Hepatocyte (in vitro differentiated cells): ENCODE measurements at regions not wholly inside any gene's neighbourhood (a gene's known extent, or its start where the extent isn't known, plus 50 kb on each side); places are given as distances from the start of the nearest gene placed in this dataset.
"Not testable (repeated sequence)": the region's sequence is repeated elsewhere in the genome, so short reads cannot be mapped to it uniquely, and the experiment has no call there.

Source experiments
- DNase-seq: peaks from one replicate; pipeline ENCODE4 v3.0.0-alpha.2; 2016; ENCODE audit warnings: low spot score
- H2AFZ ChIP-seq: fragments of 200-600 bp; sonication (generic); 2 replicates; pipeline ENCODE4 v1.6.0; 2016; ENCODE audit warnings: antibody characterized with exemption, mild to moderate bottlenecking
- H3K27ac ChIP-seq: fragments of 200-600 bp; sonication (generic); 2 replicates; pipeline ENCODE4 v1.5.1; 2016; ENCODE audit warnings: mild to moderate bottlenecking
- H3K27me3 ChIP-seq: fragments of 200-600 bp; sonication (generic); 2 replicates; pipeline ENCODE4 v1.6.1; 2016
- H3K36me3 ChIP-seq: fragments of 200-600 bp; sonication (generic); replicated peaks from 2 replicates; pipeline ENCODE4 v1.5.1; 2016; ENCODE audit warnings: low read depth; ENCODE audit not compliant: insufficient read depth
- H3K4me1 ChIP-seq: fragments of 200-600 bp; sonication (generic); 2 replicates; pipeline ENCODE4 v1.5.1; 2016; ENCODE audit warnings: mild to moderate bottlenecking, moderate library complexity; ENCODE audit not compliant: insufficient read depth
- H3K4me2 ChIP-seq: fragments of 200-600 bp; sonication (generic); 2 replicates; pipeline ENCODE4 v1.6.0; 2016
- H3K4me3 ChIP-seq: fragments of 200-600 bp; sonication (generic); 2 replicates; pipeline ENCODE4 v1.5.1; 2016; ENCODE audit warnings: mild to moderate bottlenecking
- H3K79me2 ChIP-seq: fragments of 200-600 bp; sonication (generic); 2 replicates; pipeline ENCODE4 v1.6.0; 2017; ENCODE audit warnings: mild to moderate bottlenecking
- H3K9me2 ChIP-seq: fragments of 200-600 bp; sonication (generic); replicated peaks from 2 replicates; pipeline ENCODE4 v1.6.0; 2017; ENCODE audit warnings: mild to moderate bottlenecking; ENCODE audit not compliant: insufficient read depth
- H3K9me3 ChIP-seq: fragments of 200-600 bp; sonication (generic); 2 replicates; pipeline ENCODE4 v1.5.1; 2016; ENCODE audit warnings: low read depth, mild to moderate bottlenecking
- H4K20me1 ChIP-seq: fragments of 200-600 bp; sonication (generic); 2 replicates; pipeline ENCODE4 v1.6.0; 2016; ENCODE audit warnings: mild to moderate bottlenecking; ENCODE audit not compliant: insufficient read depth, poor library complexity, severe bottlenecking
- CTCF ChIP-seq: fragments of 200-600 bp; sonication (generic); IDR thresholded peaks from 2 replicates; pipeline ENCODE4 v1.5.1; 2016; ENCODE audit warnings: antibody characterized with exemption, mild to moderate bottlenecking; ENCODE audit not compliant: poor library complexity
- EZH2 ChIP-seq: fragments of 200-600 bp; sonication (generic); IDR thresholded peaks from 2 replicates; pipeline ENCODE4 v1.6.1; 2016; ENCODE audit warnings: antibody characterized with exemption, mild to moderate bottlenecking, borderline replicate concordance
- EZH2phosphoT487 ChIP-seq: fragments of 200-600 bp; sonication (generic); IDR thresholded peaks from one replicate; pipeline ENCODE4 v1.6.1; 2018; ENCODE audit warnings: antibody characterized with exemption, mild to moderate bottlenecking, low read depth, moderate library complexity; ENCODE audit not compliant: unreplicated experiment, severe bottlenecking
- WGBS: methylation state at CpG from one replicate; pipeline ENCODE4 v1.1.6; 2016; ENCODE audit warnings: low lambda C conversion rate; ENCODE audit errors: missing lambda C conversion rate; 5-methylcytosine and 5-hydroxymethylcytosine counted together

- no peak for DNase-seq
- WGBS: 50% methylated on average over 1 of the region's 1 CpG
- Histone ChIP-seq H3K27ac (no peak overlapping the region), H3K36me3 (no peaks in the 10 kb centered on the region), H3K4me3 (no peak overlapping the region), H3K79me2 (no peaks in the 10 kb centered on the region), H4K20me1 (no peaks in the 10 kb centered on the region), H3K27me3 (no peaks in the 10 kb centered on the region), H3K4me2 (no peak overlapping the region), H3K4me1 (no peaks in the 10 kb centered on the region), H3K9me2 (no peaks in the 10 kb centered on the region), H2AFZ (no peak overlapping the region), H3K9me3 (peaks cover 7% of the 10 kb centered on the region)
- TF ChIP-seq CTCF (no peak), EZH2 (no peak), EZH2phosphoT487 (no peak)
Measured at GRCh38 chr3:26141296-26141695, 351.4 kb downstream of the OXSM start.

DNA sequence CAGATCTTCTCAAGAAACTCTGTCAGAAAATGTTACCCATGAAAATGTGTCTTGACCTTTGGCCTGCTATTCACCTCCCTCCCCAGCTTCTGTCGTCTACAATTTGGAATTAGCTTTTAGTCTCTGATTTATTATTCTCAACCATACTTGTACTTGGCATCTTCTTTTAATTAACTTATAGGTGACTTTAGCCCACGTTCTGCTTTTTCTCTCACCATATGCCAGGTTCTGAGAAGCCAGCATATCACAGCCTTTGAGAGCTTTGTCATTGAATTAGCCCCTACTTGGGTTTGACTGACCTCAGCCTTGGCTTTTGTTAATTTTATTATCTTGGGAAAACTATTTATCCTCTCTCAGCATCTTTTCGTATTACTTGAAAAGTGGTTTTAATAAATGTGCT is 355.9 kb downstream of the OXSM start:
- H3K4me1 ChIP-seq: no peaks in the 10 kb centered on the region
- H3K4me2 ChIP-seq: no peak overlapping the region
- H3K4me3 ChIP-seq: no peak overlapping the region
- no peaks in the 10 kb centered on the region for H4K20me1 ChIP-seq
- no peak overlapping the region for H2AFZ ChIP-seq
- no peak for DNase-seq
- no peaks in the 10 kb centered on the region for H3K79me2 ChIP-seq
- 68% methylated on average over 3 of the region's 3 CpGs for WGBS
- no peaks in the 10 kb centered on the region for H3K36me3 ChIP-seq
- TF ChIP-seq CTCF (no peak), EZH2phosphoT487 (no peak), EZH2 (no peak)
- H3K9me3 ChIP-seq: no peaks in the 10 kb centered on the region
- H3K27me3 ChIP-seq: no peaks in the 10 kb centered on the region
- H3K9me2 ChIP-seq: no peaks in the 10 kb centered on the region
- no peak overlapping the region for H3K27ac ChIP-seq

DNA sequence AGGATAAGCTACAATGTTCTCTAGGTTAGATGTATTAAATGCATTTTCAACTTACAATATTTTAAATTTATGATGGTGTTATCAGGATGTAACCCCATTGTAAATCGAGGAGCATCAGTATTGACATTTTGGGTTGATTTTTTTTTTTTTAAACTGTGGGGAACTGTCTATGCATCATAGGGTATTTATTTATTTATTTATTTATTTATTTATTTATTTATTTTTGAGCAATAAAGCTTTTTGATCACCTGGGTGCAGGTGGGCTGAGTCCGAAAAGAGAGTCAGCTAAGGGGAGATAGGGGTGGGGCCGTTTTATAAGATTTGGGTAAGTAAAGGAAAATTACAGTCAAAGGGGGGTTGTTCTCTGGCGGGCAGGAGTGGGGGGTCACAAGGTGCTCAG is 367.5 kb downstream of the OXSM start:
- H3K4me1 ChIP-seq, H3K27me3 ChIP-seq, H3K27ac ChIP-seq, H3K9me3 ChIP-seq, H3K36me3 ChIP-seq, H4K20me1 ChIP-seq, H3K4me3 ChIP-seq, H3K9me2 ChIP-seq, DNase-seq, H3K79me2 ChIP-seq, H3K4me2 ChIP-seq, H2AFZ ChIP-seq: not testable (repeated sequence)
- WGBS: 96% methylated on average over 4 of the region's 4 CpGs

GRCh38 chr3:26171006-26171405 is 381.1 kb downstream of the OXSM start:
- H3K4me2 ChIP-seq: no peak overlapping the region
- no peak overlapping the region for H3K4me3 ChIP-seq
- no peak overlapping the region for H2AFZ ChIP-seq
- H3K9me3 ChIP-seq: peaks cover 4% of the 10 kb centered on the region
- H4K20me1 ChIP-seq: no peaks in the 10 kb centered on the region
- H3K4me1 ChIP-seq: no peaks in the 10 kb centered on the region
- no peaks in the 10 kb centered on the region for H3K9me2 ChIP-seq
- no peak for TF ChIP-seq CTCF
- no peak for TF ChIP-seq EZH2phosphoT487
- no peak for TF ChIP-seq EZH2
- no peak overlapping the region for H3K27ac ChIP-seq
- no peak for DNase-seq
- no peaks in the 10 kb centered on the region for H3K27me3 ChIP-seq
- no peaks in the 10 kb centered on the region for H3K36me3 ChIP-seq
- H3K79me2 ChIP-seq: no peaks in the 10 kb centered on the region
